ENCODE measurements at regions not wholly inside any gene's neighbourhood (a gene's known extent, or its start where the extent isn't known, plus 50 kb on each side); places are given as distances from the start of the nearest gene placed in this dataset.

- TF ChIP-seq ZNF274 (IDR thresholded peaks at IDR 0.05; ENCODE audit: low read depth, low read length) (no peak), YY1 (IDR thresholded peaks at IDR 0.05; ENCODE audit: insufficient read depth, insufficient read length) (no peak)
Observed at GRCh38 chr13:73428137-73428536, 369.3 kb downstream of the KLF5 start.
